HG03064 (cell line): ENCODE measurements at regions not wholly inside any gene's neighbourhood (a gene's known extent, or its start where the extent isn't known, plus 50 kb on each side); places are given as distances from the start of the nearest gene placed in this dataset.
"Not testable (repeated sequence)": the region's sequence is repeated elsewhere in the genome, so short reads cannot be mapped to it uniquely, and the experiment has no call there.

Experiments
- ATAC-seq: cut with Tn5 transposase; IDR thresholded peaks from one replicate; pipeline ENCODE4 v1.9.1; 2021; ENCODE audit warnings: low read depth; ENCODE audit not compliant: unreplicated experiment

DNA sequence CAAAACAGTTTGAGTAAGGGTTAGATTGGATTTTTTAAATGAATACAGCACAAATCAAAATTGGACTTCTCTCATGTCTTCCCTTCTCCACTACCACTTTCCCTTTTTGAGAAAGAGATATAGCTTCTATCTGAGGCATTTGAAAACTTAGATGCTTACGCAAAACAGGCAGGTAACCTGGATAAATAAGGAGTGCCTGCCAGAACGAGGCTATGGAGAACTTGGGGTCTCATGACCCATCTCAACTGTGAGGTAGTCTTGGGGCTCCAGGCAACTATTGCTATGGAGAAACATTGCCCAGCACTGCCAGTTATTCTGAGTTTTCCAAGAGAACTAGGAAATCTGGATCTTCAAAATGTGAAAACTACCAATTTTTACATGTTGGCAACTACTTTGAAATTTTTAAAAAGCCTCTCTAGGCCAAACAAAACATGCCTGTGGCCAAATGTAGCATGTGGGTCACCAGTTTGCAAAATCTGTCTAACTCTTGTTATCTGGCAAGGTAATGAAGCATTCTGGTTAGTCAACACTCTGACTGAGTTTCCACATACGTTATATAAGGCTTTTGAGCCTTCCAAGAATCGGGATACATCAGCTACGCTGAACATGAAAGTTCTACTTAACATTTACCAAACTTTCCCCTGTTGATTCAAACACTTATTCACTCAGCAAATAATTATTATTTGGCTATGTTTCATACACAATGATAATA, 752.7 kb downstream of the KCNA4 start:
- ATAC-seq, result no peak

DNA sequence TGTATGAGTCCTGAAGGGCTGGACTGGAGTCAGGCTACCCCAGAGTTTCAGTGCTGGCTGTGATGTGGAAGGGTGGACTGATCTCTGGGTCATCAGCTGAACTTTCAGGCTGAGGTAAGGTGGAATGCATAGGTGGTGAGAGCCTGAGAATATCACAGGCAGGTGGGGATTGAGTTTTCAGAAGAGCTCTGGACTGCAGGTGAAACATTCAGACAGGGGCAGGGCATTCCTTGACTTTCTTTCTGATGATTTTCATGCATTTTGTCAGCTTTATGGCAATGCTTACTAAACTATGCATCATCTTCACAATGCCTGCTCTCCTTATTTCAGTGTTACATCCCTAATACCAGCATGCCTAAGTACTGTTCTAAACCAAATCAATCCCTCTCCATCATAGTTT, 755.0 kb downstream of the KCNA4 start:
- no peak for ATAC-seq

DNA sequence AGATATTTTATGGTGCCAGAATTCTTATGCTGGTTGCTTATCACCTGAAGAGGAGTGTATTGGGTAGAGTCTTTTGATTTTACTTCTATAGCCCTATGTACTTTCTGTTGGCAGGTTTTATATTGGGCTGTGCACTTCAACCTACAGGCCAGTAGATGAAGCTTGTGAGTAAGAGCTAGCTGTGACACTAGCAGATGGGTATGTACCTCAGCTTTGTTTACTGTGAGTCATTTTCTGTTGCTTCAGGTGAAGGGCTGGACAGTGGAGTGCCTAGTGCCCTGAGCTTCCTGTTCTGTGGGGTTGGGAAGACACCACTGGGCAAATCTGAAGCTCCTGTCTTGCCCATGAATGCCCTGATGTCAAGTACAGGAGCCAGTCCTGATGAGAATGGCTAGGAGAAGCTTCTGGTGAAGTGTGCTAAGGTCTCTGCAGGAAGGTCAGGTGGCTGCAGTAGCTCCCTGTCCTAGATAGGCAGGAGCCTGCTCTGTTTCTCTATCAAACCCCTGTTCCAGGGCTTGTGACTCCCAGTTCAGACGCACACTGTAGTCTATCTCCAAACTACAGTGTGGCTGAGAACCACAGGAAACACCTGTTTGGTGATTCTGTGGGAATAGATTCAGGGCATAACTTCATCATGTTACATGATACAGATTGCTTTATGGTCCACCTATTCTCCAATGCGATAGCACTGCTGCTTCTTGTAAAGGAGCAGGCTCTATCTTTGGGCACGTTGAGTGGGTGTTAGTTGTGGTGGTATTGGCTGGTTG, 755.7 kb downstream of the KCNA4 start:
- ATAC-seq, result no peak

DNA sequence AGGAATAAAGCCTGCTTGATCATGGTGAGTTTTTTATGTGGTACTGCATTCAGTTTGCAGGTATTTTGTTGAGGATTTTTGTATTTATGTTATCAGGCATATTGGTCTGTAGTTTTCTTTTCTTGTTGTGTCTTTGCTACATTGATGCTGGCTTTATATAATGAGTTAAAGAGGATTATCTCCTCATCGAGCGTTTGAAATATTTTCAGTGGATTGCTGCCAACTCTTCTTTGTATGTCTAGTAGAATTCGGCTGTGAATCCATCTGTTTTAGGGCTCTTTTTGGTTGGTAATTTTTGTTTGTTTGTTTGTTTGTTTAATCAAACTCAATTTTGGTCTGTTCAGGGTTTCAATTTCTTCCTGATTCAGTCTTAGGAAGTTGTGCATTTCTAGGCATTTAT, 758.4 kb downstream of the KCNA4 start:
- ATAC-seq, result no peak

DNA sequence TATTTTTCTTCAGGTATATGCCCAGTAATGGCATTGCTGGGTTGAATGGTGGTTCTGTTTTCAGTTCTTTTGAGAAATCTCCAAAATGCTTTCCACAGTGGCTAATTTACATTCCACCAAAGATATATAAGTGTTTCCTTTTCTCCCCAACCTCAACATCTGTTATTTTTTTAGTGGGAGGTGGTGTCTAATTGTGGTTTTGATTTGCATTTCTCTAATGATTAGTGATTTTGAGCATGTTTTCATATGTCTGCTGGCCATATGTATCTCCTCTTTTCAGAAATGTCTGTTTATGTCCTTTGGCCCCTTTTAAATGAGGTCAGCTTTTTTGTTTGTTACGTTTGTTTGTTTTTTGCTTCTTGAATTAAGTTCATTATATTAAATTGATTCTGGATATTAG, 760.2 kb downstream of the KCNA4 start:
- no peak for ATAC-seq

DNA sequence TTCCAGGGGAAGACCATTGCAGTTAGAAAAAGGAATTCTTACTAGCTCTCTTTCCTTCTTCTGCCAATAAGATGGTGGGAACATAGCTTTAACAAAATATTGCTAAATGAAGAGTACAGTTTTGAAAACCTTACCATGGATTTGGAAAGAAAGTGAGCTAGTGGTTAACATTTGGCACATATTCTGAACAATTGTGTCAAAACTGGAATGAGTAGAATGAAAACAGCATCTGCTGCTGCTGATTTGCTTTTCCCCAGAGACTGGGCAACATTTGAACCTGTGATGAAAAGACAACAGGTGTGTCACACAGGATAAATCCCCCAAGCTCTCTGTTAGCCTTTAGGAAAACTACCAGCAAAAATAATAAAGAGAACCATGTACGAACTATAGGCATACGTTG, 761.4 kb downstream of the KCNA4 start:
- no peak for ATAC-seq

DNA sequence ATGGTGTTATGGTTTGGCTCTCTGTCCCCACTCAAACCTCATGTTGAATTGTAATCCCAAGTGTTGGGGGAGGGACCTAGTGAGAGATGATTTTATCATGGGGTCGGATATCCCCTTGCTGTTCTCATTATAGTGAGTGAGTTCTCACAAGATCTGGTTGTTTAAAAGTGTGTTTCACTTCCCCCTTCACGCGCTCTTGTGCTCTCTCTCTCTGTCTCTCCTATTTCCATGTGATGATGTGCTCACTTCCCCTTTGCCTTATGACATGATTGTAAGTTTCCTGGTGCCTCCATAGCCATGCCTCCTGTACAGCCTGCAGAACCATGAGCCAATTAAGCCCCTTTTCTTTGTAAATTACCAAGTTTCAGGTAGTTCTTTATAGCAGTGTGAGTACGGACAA, 765.1 kb downstream of the KCNA4 start:
- no peak for ATAC-seq

DNA sequence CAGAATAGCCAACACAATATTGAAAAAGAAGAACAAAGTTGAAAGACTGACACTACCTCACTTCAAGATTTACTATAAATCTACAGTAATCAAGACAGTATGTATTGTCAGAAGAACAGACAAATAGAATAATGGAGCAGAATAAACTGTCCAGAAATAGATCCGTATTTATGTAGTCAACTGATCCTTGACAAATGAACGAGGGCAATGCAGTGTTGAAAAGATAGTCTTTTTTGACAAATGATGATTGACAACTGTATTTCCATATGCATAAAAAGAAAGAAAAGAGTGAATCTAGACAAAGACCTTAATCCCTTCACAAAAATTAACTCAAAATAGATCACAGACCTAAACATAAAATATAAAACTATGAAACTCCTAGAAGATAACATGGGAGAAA, 767.1 kb downstream of the KCNA4 start:
- ATAC-seq, result no peak

DNA sequence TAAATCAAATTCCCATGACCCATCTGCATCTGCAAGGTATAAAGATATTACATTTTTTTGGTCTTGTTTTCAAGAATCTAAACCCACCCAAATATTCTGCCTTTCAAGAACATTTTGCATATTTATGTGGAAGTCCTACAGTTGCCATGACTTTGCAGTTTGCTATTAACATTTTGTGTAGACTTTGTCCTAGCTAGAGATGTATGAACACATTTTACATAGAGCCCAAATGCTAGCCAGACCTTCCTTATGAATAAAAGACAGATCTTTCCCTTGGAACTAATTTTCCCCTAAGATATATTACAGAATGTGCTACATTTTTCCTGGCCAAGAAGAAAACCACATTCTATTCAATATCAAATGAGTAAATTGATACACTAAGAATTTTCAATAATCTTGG, 772.5 kb downstream of the KCNA4 start:
- no peak for ATAC-seq

DNA sequence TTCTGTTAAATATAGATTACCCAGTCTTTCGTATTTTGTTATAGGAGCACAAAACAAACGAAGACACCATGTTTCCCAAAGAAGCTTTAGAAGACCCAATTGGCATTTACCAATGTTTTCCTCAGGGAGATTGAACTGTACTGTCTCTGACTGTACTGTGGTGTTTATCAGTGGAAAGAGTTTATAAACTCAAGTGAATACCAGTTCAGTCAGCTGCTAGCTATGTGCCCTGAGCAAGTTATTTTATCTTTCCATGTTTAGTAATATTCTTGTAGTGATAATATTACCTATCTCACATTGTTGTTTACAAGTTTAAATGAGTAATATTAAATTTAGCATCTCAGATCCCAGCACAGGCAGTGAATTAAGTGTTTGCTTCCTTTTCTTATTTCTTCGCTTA, 773.2 kb downstream of the KCNA4 start:
- no peak for ATAC-seq

DNA sequence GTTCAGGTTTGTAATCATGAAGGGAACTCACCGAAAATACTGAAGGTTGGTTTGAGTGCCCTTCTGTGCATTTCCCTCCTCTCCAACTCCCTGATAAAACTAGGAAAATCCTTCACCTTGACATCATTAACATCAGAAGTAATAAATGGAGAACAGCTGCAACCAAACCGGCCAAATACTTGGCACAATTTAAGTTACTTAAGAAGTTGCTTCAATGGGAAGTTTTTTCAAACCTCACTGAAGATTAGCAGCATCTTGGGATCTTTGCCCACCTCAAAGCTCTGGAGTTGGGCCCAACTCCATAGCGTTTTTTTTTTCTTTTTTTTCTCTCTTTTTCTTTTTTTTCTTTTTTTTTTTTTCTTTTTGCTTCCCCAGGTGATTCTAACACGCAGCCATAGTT, 784.8 kb downstream of the KCNA4 start:
- ATAC-seq, result no peak

DNA sequence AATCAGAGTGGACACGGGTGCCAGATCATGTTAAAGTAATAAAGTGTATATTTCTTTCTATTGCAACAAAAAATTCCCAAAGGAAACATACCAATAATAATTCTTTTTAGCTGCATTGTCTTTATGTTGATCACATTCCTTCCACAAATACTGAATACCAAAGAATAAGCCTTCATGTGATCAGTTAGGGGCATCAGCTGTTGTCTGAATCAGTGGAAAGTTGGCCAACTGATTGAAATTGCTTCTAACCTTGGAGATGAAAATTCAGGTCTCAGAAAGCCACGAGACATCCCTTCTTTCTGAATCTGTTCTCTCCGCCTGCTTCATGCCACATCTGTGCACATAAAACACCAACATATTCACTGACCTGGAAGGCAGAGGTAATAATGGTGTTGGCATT, 785.2 kb downstream of the KCNA4 start:
- no peak for ATAC-seq

DNA sequence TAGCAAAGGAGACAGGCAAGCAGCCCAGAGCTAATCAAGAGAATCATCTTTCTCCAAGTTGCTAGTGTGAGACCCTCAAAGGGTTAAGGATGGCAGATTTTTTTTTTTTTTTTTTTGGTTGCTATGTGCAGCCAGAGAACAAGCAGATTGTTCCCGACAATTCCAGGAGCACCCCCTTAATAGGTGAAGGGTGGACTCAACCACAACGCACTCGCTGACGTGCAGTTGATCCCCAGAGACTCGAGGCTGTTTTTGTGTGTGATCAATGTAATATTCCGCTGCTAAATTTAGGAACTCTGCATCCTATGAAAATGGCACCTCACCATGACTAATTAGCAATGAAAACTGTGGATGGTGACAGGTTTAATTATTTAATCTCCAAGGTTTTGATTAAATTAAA, 789.0 kb downstream of the KCNA4 start:
- ATAC-seq, result no peak

DNA sequence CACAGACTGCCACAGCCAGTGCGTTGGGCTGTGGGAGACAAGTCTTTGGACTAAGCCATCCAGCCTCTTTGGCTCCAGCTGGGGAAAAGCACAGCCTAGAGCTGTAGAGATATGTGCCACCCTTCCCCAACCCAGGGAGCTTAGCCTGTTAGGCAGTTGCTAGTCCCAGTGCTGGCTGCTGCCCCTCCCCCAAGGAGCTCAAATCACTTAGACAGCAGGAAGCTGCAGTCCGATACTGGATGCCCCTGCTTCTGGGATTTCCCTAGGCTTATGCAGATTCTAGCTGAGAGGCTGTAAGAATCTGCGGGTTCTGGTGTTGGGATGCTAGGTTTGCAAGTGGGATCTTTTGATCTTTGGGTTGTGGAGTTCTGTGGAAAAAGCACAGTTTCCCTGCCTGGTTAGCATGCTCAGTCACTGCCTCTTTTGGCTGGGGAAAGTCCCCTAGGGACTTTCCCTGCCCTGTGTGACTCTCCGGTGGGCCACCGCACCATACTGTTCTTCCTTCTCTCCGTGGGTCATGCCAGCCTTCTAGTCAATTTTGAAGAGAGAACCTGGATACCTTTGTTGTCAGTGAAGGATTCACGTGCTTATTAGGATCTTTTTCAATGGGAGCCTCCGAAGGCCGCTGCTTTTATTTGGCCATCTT, 792.0 kb downstream of the KCNA4 start:
- ATAC-seq, result no peak

DNA sequence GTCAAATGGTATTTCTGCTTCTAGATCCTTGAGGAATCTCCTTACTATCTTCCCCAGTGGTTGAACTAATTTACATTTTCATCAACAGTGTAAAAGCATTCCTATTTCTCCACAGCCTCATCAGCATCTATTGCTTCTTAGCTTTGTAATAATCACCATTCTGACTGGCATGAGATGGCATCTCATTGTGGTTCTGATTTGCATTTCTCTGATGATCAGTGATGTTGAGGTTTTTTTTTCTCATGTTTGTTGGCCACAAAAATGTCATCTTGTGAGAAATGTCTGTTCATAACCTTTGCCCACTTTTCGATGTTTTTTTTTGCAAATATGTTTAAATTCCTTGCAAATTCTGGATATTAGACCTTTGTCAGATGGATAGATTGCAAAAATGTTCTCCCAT, 797.3 kb downstream of the KCNA4 start:
- not testable (repeated sequence) for ATAC-seq

DNA sequence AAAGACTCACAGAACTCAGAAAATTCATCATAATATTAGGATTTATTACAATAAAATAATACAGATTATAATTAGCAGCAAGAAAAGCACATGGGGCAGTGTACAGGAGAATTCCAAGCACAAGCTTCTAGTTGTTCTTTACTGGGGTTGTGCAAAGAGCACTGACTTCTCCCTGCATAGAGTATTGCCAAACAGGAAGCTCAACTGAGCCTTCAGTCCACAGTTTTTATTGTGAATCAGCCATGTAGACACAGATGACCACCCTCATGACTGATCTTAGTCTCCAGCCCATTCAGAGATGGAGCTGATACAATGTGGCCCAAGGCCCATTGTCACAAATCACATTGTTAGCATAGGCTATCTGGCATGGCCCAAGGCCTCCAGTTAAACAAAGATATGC, 798.9 kb downstream of the KCNA4 start:
- ATAC-seq, result no peak

DNA sequence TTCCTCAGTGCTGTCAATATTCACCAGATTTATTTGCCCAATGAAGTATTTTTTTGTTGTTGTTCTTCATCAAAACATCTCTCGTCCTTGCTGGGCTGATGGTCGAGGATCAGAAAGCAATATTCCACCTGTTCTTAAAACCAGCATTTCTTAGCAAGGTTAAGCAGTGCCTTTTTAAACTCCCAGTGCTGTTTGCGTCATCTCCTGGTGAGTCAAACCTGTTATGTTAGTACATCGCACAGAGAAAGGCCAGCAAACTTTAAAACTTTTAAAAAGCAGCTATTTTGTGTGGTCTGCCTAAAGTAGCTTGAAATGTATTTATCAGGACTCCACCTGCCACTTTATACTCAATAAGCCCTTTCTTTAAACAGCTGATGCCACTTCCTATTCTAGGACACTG, 802.0 kb downstream of the KCNA4 start:
- ATAC-seq, result no peak

DNA sequence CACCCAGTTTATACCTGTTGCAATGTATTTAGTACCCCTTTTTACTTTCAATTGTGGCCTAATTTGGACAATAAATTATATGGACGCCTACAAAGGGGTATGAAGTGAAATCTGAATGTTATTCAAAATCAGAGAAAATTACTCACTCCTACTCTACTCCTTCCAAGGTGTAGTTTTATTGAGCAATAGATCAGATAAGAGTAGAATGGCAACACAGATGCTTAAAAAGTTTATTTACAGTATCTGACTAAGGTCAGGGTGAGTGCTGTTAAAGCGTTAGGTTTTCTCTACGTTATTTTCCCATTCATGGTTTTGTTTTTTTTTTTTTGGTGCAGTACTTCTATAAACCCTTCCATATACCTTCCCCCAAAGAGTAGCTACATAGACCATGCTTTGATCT, 805.6 kb downstream of the KCNA4 start:
- ATAC-seq, result no peak

DNA sequence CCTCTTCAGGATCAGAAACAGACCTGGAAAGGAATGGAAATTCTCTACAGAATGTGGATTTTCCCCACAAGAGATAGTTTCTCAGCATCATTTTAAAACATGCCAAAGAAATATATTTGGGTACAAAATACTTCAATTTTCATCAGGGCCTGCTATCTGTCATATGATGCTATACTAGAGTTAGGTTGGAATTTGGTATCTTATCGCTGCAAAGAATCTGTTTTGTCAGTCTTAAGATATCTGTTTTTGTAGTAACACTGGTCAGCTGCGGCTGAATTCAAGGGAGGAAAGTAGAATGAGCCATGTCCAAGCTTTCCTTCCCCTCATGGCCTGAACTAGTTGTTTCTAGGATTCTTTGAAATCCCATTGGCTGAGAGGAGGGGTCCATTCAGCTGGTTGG, 806.4 kb downstream of the KCNA4 start:
- ATAC-seq, result no peak

DNA sequence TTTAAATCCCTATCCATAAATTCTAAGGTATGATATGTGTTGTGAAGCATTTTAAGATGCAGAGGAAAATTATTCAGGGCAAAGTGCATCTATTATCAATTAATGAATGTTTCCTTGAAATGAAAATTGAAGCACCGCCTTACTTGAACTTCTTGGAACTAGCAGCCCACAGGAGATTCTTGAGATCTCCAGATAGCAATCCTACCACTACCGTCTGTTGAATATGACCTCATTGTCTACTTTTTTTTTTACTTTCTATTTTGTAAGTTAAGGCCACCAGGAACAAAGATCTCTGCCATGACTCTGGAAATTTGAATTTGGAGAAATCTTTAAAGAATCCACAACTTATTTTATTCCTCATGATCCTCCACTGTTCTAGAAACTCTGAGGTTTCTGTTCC, 808.7 kb downstream of the KCNA4 start:
- ATAC-seq, result no peak

DNA sequence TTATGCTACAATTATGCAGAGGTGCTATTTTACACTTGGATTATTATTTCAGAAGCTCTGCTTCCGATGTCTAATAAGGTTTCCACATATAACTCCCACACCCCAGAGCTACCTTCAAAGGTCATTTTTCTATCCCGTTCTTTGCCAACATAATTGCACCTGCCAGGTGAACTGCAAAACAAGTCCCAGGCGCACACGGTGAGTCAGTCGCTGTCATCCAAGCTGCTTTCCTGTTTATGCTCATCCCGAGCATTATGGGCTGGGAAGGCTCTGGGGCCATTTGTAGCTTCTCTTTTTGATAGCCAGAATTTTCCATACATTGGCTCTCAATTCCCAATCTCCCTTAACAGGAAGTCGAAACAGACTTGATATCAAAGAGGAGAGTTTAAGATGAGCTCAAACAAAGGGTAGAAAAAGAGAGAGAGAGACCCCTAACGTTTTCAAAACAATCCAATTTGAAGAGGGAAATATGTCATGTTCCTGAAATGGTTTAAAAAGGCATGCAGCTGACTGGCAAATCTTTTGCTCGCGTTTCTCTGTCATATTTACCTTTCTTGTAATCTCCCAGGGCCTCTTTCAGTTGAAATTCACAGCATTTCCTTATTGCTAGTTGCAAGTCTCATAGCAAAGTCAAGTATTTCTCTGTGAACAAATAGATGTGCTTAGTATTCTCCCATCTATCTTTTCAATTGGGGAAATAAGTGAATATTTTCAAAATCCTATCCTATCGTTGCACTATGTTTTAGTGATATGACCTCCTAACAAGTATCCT, 815.9 kb downstream of the KCNA4 start:
- no peak for ATAC-seq
